Liver (tissue), 8 donors: ENCODE measurements at regions not wholly inside any gene's neighbourhood (a gene's known extent, or its start where the extent isn't known, plus 50 kb on each side); places are given as distances from the start of the nearest gene placed in this dataset.

Experiments used
- DNase-seq: peaks from one replicate; pipeline ENCODE4 v3.0.0-alpha.2; 2017; ENCODE audit warnings: low spot score
- H3K27ac ChIP-seq, 2 donors: one replicate each; pipeline ENCODE4 v1.7.0; 2013; ENCODE audit warnings: inconsistent platforms in 2 of 2, low read length in 2 of 2, control low read depth in 1 of 2, low read depth in 1 of 2, mild to moderate bottlenecking in 1 of 2
- H3K27me3 ChIP-seq, 4 donors: one replicate each; pipeline versions ENCODE4 v1.6.1 to v1.7.0; 2013; ENCODE audit warnings: low read length in 3 of 4, inconsistent platforms in 1 of 4, mild to moderate bottlenecking in 1 of 4, moderate library complexity in 1 of 4; ENCODE audit not compliant: control insufficient read depth in 4 of 4, insufficient read depth in 4 of 4
- H3K36me3 ChIP-seq, 4 donors: one replicate each; pipeline versions ENCODE4 v1.6.1 to v1.7.0; 2013; ENCODE audit warnings: low read length in 3 of 4, mild to moderate bottlenecking in 3 of 4, low read depth in 1 of 4, moderate library complexity in 1 of 4; ENCODE audit not compliant: control insufficient read depth in 4 of 4, insufficient read depth in 3 of 4
- H3K4me1 ChIP-seq, 4 donors: one replicate each; pipeline versions ENCODE4 v1.6.1 to v1.7.0; 2013; ENCODE audit warnings: low read length in 3 of 4, mild to moderate bottlenecking in 3 of 4, moderate library complexity in 1 of 4; ENCODE audit not compliant: control insufficient read depth in 4 of 4, insufficient read depth in 4 of 4
- H3K4me3 ChIP-seq, 3 donors: one replicate each; pipeline versions ENCODE4 v1.6.1 to v1.7.0; 2013; ENCODE audit warnings: low read length in 3 of 3, control low read depth in 1 of 3, low read depth in 1 of 3, mild to moderate bottlenecking in 1 of 3
- H3K9ac ChIP-seq, 2 donors: one replicate each; pipeline ENCODE4 v1.7.0; 2013; ENCODE audit warnings: low read length in 2 of 2, mild to moderate bottlenecking in 2 of 2, moderate library complexity in 2 of 2, control low read depth in 1 of 2, low read depth in 1 of 2
- H3K9me3 ChIP-seq, 4 donors: one replicate each; pipeline versions ENCODE4 v1.6.1 to v1.7.0; 2013; ENCODE audit warnings: low read length in 3 of 4; ENCODE audit not compliant: control insufficient read depth in 4 of 4
- ATF3 ChIP-seq: IDR thresholded peaks from 2 replicates; pipeline ENCODE4 v1.6.1; 2016; ENCODE audit warnings: antibody characterized with exemption
- EGR1 ChIP-seq, 2 donors: IDR thresholded peaks; 2 replicates each; pipeline ENCODE4 v1.6.1; 2016 to 2018; ENCODE audit warnings: antibody characterized with exemption in 2 of 2, low read depth in 2 of 2
- FOXA1 ChIP-seq: IDR thresholded peaks from 2 replicates; pipeline ENCODE4 v1.6.1; 2016; ENCODE audit warnings: antibody characterized with exemption
- FOXA2 ChIP-seq: IDR thresholded peaks from 2 replicates; pipeline ENCODE4 v1.6.1; 2016; ENCODE audit warnings: antibody characterized with exemption
- GABPA ChIP-seq, 2 donors: IDR thresholded peaks in 1 of 2; conservative IDR thresholded peaks in 1 of 2; 2 replicates each; pipeline ENCODE4 v1.6.1; 2016; ENCODE audit warnings: antibody characterized with exemption in 2 of 2, mild to moderate bottlenecking in 1 of 2, moderate library complexity in 1 of 2
- HNF4G ChIP-seq: IDR thresholded peaks from 2 replicates; pipeline ENCODE4 v1.6.1; 2016; ENCODE audit warnings: antibody characterized with exemption
- JUND ChIP-seq, 2 donors: IDR thresholded peaks; 2 replicates each; pipeline ENCODE4 v1.6.1; 2016; ENCODE audit warnings: antibody characterized with exemption in 2 of 2
- NR2F2 ChIP-seq: IDR thresholded peaks from 2 replicates; pipeline ENCODE4 v1.6.1; 2016; ENCODE audit warnings: antibody characterized with exemption
- RAD21 ChIP-seq, 2 donors: IDR thresholded peaks; 2 replicates each; pipeline ENCODE4 v1.6.1; 2016; ENCODE audit warnings: antibody characterized with exemption in 2 of 2, mild to moderate bottlenecking in 2 of 2
- RXRA ChIP-seq, 2 donors: IDR thresholded peaks; 2 replicates each; pipeline ENCODE4 v1.6.1; 2017 to 2018; ENCODE audit warnings: antibody characterized with exemption in 2 of 2, mild to moderate bottlenecking in 1 of 2
- SP1 ChIP-seq: IDR thresholded peaks from 2 replicates; pipeline ENCODE4 v1.6.1; 2018; ENCODE audit warnings: antibody characterized with exemption, mild to moderate bottlenecking
- YY1 ChIP-seq: IDR thresholded peaks from 2 replicates; pipeline ENCODE4 v1.6.1; 2016; ENCODE audit warnings: antibody characterized with exemption, mild to moderate bottlenecking
- ZBTB33 ChIP-seq: IDR thresholded peaks from 2 replicates; pipeline ENCODE4 v1.6.1; 2016; ENCODE audit warnings: antibody characterized with exemption
- WGBS: extraction: QIAGEN DNeasy Blood & Tissue Kit; methylation state at CpG from one replicate; pipeline ENCODE4 v1.1.7; 2013; 5-methylcytosine and 5-hydroxymethylcytosine counted together
- TF ChIP-seq, protein P1 (sequence below): IDR thresholded peaks from 2 replicates; pipeline ENCODE4 v1.6.1; 2016; ENCODE audit warnings: antibody characterized with exemption
- TF ChIP-seq, protein P2 (sequence below): fragments of 150-350 bp; IDR thresholded peaks from 2 replicates; pipeline ENCODE4 v1.5.1; 2017; ENCODE audit warnings: improper control_type of control experiment, low read depth, low read length; ENCODE audit not compliant: missing input control
- TF ChIP-seq, protein P3 (sequence below): IDR thresholded peaks from 2 replicates; pipeline ENCODE4 v1.6.1; 2016; ENCODE audit warnings: antibody characterized with exemption, mild to moderate bottlenecking
- donor health status: healthy.
- donor health status: healthy.
- donor health status: healthy.
- donor health status: healthy.
- donor health status: healthy.

- Histone ChIP-seq H3K27ac (no peak overlapping the region), H3K27me3 (peaks cover 0 to 2% (median 0%) of the 10 kb centered on the region in 4 donors), H3K9me3 (no peaks in the 10 kb centered on the region), H3K4me3 (no peak overlapping the region), H3K9ac (no peak overlapping the region), H3K4me1 (no peaks in the 10 kb centered on the region), H3K36me3 (no peaks in the 10 kb centered on the region)
- 76% methylated on average over 3 of the region's 3 CpGs for WGBS
- TF ChIP-seq SP1, result peak; percentile 74
- TF ChIP-seq NR2F2, result peak; percentile 94
- peak; percentile 12 to 37 for TF ChIP-seq RXRA (IDR thresholded peaks at IDR 0.05)
- peak; percentile 15 to 46 for TF ChIP-seq RAD21 (IDR thresholded peaks at IDR 0.05)
- TF ChIP-seq, protein P1, sequence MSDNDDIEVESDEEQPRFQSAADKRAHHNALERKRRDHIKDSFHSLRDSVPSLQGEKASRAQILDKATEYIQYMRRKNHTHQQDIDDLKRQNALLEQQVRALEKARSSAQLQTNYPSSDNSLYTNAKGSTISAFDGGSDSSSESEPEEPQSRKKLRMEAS, result no peak
- TF ChIP-seq ATF3, result no peak
- no peak for TF ChIP-seq JUND (IDR thresholded peaks at IDR 0.05)
- no peak for DNase-seq
Measured at GRCh38 chr4:128660361-128661215, 148.9 kb upstream of the JADE1 start.

- no peaks in the 10 kb centered on the region for H3K4me1 ChIP-seq
- H3K27ac ChIP-seq, result no peak overlapping the region
- H3K9me3 ChIP-seq, result peaks cover 0 to 5% (median 3%) of the 10 kb centered on the region in 4 donors
- no peaks in the 10 kb centered on the region for H3K36me3 ChIP-seq
- no peak for DNase-seq
- no peak overlapping the region for H3K4me3 ChIP-seq
- TF ChIP-seq HNF4G (no peak), RXRA (IDR thresholded peaks at IDR 0.05) (no peak)
- WGBS, result 66% methylated on average over 4 of the region's 4 CpGs
- H3K9ac ChIP-seq, result no peak overlapping the region
- H3K27me3 ChIP-seq, result peaks cover 0 to 2% (median 0%) of the 10 kb centered on the region in 4 donors
Measured at GRCh38 chr4:128658214-128658631, 151.3 kb upstream of the JADE1 start.

DNA sequence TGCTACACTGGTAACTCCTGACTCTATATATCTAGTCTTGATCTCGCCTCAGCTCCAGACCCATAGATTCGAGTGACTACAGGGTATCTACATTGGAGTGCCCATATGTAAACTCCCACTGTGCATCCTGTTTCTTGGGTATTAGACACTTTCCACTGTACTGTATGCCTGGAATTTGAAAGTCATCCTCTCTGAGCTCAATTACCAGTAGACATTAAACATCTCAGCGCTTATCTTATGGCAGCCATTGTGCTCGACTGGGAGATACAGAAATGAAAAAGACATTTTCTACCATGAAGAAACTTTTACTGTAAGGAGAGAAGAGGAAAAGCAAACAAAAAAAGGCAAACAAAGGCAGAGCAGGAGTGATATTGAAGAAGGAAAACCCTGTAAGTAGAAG is 151.9 kb upstream of the JADE1 start:
- Histone ChIP-seq H3K27me3 (peaks cover 0 to 2% (median 0%) of the 10 kb centered on the region in 4 donors), H3K9me3 (peaks cover 0 to 5% (median 3%) of the 10 kb centered on the region in 4 donors), H3K27ac (no peak overlapping the region), H3K36me3 (no peaks in the 10 kb centered on the region), H3K9ac (no peak overlapping the region), H3K4me3 (no peak overlapping the region), H3K4me1 (no peaks in the 10 kb centered on the region)
- 90% methylated on average over 4 of the region's 4 CpGs for WGBS
- DNase-seq, result no peak
- TF ChIP-seq HNF4G (no peak), GABPA (IDR thresholded peaks at IDR 0.05 in 1 of 2, conservative IDR thresholded peaks at IDR 0.05 in 1 of 2) (no peak), FOXA2 (no peak), FOXA1 (no peak), ZBTB33 (no peak), NR2F2 (no peak), JUND (IDR thresholded peaks at IDR 0.05) (no peak), SP1 (no peak), YY1 (no peak), EGR1 (IDR thresholded peaks at IDR 0.05; ENCODE audit: low read depth in 2 of 2) (no peak)
- TF ChIP-seq, protein P2, sequence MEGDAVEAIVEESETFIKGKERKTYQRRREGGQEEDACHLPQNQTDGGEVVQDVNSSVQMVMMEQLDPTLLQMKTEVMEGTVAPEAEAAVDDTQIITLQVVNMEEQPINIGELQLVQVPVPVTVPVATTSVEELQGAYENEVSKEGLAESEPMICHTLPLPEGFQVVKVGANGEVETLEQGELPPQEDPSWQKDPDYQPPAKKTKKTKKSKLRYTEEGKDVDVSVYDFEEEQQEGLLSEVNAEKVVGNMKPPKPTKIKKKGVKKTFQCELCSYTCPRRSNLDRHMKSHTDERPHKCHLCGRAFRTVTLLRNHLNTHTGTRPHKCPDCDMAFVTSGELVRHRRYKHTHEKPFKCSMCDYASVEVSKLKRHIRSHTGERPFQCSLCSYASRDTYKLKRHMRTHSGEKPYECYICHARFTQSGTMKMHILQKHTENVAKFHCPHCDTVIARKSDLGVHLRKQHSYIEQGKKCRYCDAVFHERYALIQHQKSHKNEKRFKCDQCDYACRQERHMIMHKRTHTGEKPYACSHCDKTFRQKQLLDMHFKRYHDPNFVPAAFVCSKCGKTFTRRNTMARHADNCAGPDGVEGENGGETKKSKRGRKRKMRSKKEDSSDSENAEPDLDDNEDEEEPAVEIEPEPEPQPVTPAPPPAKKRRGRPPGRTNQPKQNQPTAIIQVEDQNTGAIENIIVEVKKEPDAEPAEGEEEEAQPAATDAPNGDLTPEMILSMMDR, result no peak
- TF ChIP-seq, protein P3, sequence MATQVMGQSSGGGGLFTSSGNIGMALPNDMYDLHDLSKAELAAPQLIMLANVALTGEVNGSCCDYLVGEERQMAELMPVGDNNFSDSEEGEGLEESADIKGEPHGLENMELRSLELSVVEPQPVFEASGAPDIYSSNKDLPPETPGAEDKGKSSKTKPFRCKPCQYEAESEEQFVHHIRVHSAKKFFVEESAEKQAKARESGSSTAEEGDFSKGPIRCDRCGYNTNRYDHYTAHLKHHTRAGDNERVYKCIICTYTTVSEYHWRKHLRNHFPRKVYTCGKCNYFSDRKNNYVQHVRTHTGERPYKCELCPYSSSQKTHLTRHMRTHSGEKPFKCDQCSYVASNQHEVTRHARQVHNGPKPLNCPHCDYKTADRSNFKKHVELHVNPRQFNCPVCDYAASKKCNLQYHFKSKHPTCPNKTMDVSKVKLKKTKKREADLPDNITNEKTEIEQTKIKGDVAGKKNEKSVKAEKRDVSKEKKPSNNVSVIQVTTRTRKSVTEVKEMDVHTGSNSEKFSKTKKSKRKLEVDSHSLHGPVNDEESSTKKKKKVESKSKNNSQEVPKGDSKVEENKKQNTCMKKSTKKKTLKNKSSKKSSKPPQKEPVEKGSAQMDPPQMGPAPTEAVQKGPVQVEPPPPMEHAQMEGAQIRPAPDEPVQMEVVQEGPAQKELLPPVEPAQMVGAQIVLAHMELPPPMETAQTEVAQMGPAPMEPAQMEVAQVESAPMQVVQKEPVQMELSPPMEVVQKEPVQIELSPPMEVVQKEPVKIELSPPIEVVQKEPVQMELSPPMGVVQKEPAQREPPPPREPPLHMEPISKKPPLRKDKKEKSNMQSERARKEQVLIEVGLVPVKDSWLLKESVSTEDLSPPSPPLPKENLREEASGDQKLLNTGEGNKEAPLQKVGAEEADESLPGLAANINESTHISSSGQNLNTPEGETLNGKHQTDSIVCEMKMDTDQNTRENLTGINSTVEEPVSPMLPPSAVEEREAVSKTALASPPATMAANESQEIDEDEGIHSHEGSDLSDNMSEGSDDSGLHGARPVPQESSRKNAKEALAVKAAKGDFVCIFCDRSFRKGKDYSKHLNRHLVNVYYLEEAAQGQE, result no peak
